Dermis blood vessel endothelial cell (primary cell): ENCODE measurements at regions not wholly inside any gene's neighbourhood (a gene's known extent, or its start where the extent isn't known, plus 50 kb on each side); places are given as distances from the start of the nearest gene placed in this dataset.
A peak's percentile ranks its signal among the peaks of the same experiment; 100 is the strongest.
"Not testable (repeated sequence)": the region's sequence is repeated elsewhere in the genome, so short reads cannot be mapped to it uniquely, and the experiment has no call there.

ENCODE experiments used
- DNase-seq: peaks from one replicate; pipeline ENCODE4 v3.0.0; 2010

DNA sequence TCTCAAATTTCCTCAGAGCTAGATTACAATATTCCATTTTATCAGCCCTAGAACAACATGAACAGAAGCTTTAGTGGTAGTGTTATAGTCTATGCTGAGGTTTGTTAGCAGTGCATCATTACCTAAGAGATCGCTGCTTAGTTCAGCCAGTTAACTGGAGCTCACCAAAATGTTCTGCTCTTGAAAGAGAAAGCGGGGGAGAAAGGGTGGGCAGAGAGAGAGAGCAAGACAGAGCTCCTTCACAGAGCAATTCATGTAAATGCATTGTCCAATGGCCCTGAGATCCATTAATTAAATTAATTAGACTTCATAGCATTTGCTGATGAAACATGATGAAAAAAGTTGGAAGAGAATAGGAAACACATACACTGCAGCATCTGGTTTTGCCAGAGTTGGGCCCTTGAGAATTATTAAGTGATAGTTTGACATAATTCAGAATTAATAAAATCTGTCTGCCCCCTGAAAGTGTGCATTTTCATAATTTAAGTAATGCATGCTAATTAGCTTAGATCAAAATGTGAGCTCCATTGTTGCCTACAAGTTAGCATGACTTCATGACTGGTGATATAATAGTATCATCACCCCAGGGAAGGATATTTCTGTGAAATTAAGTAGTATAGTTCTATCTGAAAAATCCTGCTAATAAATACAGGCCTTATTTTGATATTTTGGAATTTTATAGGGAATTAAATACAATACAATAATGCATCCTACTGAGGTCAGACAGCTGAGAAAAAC lies 86.9 kb upstream of the LYSMD4 start:
- DNase-seq, result no peak

DNA sequence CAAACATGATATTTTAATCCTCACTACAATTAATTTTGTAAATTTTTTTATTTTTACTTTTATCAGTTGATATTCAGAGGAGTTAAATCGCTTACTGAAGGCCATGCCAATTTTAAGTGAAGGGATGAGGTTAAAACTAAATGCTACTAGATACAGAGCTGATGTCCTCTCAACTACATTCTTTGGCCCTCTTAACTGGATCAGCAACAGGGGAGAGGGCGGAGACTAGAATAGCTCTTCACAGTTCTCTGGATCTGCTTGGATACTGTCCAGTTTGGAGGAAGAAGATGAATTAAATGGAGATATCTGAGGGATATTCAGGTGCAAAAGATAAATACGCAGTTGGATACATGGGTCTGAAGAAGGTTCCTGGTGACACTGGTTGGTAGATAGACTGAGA lies 85.6 kb upstream of the LYSMD4 start:
- no peak for DNase-seq

DNA sequence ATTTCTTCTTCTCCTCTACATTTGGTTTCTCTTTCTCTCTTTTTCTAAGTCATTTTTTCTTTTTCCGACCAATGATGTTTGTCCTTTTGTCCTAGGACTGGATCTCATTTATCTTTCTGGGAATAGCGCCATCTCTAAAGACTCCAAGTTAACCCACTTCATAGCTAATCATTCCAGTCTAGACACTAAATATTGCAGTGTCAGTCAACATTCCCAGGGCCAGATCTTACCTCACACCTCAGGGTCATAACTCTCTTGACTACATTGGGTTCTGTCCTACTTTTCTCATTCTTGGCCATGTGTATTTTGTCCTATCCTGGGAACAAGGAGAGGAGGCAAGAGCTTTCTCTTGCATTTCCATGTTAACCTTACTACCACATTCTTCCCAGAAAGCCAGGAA lies 83.6 kb upstream of the LYSMD4 start:
- DNase-seq, result not testable (repeated sequence)

DNA sequence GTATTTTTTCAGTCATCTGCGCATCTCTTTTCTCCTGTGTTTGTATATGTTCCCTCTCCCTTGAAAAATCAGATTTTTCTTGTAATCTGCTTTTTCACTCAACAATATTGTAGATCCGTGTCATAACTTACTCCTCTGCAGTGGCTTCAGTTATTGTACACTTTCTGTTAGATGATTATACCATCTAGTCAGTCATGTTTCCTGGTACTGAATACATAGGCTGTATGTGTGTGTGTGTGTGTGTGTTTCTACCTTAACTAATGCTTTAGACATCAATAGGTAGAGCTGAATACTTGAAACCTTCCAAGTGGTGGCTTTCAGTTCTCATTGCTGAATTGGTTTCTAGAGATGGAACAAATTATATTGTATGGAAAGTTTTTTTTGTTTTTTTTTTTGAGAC lies 77.4 kb upstream of the LYSMD4 start:
- not testable (repeated sequence) for DNase-seq

DNA sequence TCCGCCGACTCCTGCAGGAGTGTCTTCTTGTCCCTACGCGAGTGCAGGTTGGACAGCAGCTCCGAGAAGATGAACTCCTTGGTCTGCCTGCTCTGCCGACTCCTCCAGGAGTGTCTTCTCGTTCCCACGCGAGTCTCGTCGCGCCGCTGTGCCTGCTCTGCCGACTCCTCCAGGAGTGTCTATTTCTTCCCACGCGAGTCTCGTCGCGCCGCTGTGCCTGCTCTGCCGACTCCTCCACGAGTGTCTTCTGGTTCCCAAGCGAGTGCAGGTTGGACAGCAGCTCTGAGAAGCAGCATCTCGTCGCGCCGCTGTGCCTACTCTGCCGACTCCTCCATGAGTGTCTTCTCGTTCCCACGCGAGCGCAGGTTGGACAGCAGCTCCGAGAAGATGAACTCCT lies 66.6 kb upstream of the LYSMD4 start:
- DNase-seq, result not testable (repeated sequence)

DNA sequence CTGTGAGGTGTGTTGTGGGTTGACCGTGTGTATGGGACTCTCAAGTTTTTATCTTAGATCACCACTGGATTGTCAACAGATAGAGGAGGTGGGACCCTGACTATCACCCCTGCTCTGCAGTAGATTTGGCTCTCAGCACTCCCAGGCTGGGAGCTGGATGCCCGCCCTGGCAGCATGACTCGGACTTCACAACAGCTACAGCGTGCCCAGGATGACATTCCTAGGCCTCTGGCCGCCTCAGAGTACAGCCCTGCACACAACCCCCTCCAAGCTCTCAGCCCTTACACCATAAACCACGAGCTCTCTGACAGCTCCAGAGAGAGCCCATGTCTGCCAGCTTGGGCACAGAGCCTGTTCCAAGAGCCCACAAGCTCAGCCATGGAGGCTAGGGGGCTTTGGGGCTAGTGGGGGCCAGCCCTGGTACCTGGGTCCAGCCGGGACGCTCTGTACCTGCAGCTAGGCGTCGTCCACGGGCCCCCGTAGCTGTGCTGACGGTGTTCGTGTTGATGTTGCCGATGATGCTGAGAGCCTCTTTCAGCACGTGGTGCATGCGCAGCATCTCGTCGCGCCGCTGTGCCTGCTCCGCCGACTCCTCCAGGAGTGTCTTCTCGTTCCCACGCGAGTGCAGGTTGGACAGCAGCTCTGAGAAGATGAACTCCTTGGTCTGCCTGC lies 66.1 kb upstream of the LYSMD4 start:
- not testable (repeated sequence) for DNase-seq

DNA sequence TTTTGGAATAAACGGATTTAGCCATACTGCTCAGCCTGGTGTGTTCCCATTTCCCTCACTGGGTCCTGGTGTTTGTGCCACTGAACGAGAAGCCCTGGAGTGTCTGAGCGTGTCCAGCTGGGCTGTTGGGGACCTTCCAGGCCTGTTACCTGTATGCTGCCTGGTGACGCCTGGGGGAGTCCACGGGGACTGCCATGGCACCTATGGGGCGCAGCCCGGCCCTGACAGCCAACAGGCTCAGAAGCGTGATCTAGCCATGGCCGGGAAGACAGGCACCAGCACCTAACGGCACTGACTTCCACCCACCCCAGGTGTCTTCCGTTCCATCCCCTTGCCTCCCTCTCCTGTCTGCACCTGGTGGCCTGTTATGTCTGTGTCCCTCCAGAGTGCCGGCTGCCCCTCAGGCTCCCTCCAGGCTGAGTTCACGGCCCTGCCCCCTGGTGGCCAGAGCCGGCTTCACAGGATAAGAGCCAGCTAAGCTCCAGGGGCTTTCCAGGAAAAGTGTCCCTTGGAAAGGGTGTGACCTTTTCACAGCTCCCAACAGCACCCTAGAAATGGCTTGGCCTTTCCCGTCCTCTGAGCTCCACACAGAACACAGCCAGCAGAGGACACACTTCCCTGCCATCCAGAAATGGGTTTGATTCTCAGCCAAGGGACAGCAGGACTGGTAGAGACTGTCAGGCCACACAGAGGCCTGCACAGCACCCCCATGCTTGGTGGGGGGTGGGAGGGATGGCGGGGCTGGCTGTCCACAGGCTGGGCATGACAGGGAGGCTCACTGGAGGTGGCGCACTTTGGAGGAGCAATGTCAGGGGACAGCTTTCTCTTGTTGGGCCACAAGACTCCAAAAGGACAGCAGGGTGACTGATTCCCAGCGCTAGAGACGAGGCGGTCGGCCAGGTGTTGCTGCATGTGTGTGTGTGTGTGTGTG lies 64.0 kb upstream of the LYSMD4 start:
- DNase-seq, result not testable (repeated sequence)

DNA sequence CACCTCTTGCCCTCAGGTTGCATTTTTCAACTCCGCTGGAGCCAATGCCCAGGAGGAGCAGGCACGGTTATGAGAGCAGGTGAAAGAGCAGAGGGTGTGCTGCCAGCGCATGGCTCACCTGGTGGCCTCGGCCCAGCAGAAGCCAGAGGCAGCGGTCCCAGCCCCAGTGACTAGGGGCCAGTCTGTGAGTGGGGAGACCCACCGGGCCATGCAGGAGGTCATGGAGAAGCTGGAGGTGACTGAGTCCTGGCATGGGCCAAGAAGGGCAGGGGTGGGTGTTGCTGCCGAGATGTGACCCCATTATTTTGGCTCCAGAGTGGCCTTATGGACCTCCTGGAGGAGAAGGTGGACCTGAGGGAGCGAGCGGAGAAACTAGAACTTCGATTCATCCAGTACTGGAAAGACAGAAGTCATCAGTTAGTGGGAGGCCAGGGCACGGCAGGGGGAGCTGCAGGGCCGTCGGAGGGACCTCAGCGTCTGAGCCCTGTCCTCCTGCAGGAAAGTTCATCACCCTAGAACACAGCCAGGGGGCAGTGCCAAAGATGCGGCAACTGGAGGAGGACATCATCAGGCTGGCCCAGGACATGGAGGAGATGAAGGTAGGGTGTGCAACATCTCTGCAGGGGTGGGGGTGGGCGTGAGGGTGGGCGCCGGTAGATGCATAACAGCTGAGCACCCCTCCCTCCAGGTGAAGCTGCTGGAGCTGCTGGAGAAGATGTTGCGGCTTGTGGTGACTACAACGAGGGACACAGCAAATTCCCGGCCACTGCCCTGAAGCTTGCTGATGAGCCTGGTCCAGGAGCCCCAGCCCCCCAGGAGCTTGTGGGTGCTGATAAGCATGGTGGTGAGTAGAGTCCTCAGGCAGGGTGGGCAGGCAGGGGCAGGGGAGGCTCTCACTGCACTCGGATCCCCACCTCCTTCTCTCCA lies 58.9 kb upstream of the LYSMD4 start:
- not testable (repeated sequence) for DNase-seq

DNA sequence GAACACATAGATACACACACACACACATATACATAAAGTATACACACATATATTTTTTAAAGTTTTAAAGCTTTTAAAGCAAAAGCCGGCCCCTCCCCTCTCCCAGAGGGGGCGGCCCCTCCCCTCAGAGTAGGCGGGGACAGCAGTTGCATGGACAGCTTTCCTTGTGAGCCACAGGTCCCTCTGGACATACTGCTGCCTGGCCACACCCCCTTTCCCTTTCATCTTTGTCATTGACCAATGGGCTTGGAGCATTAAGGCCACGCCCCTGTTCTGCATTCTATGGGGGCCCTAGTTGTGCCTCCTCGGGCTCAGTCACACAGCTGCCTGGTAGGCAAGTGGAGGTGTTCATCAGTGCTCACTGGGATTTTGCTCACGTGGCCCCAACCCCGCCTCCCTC lies 57.5 kb upstream of the LYSMD4 start:
- peak; percentile 4 for DNase-seq

DNA sequence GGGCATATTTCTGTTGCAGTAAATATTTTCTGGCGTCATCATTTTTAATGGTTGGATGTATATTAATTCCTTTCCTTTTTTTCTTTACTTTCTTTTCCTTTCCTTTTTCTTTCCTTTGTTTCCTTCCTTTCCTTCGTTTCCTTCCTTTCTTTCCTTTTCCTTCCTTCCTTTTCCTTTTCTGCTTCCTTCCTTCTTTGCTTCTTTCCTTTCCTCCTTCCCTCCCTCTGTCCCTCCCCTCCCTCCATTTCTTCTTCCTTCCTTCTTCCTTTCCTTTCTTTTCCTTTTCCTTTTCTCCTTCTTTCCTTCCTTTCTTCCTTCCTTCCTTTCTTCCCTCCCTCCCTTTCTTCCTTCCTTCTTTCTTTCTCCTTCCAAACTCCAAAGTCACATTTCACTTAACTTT lies 54.9 kb upstream of the LYSMD4 start:
- DNase-seq, result no peak

DNA sequence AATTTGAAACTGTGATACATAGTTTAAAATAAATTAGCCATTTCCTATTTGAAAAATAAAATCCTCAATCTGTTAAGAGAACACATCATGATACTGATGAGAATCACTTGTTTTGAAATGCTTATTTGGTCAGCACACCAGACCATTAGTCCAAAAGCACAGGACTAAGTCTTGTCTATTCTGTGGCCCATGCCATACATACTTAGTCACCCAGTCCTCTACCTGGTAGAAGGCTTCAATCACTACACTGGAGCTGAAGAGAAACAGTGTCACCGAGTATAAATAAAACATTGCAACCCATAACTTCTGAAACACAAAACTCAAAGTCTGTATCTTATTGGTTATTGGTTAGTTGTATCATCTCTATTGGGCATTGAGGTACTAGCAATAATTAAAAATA lies 51.6 kb upstream of the LYSMD4 start:
- DNase-seq, result not testable (repeated sequence)

DNA sequence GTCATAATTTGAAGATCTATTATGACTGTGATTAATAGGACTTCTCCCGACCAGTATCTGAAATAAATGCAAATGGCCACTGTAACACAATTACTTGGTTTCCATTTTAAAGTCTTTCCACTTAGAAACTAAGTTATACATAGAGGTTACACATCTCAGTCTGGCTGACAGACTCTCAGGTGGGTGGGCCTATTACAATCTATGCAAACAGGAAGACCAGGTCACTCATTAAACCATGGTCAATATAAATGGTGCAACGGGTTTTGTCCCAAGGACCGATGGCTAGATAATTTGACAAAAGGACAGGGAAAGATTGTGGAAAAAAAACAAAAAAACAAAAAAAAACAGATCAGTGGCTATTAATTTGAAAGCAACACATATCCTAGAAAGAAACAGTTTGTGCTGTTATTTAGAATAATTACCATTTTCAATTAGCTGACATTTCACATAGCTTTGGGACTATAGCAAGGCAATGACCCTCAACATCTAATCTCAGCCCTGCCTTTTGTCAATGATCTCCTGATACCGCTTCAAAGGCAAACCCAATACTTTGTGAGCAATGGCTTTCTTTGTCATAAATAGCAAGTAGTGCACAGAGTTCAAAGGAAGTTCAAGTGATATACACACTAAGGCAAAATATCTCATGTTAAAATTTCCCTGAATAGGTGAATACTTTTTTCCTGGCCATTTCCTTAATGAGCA lies 50.8 kb upstream of the LYSMD4 start:
- not testable (repeated sequence) for DNase-seq
